Suppressor macrophage treated with lipopolysaccharide for 1 hour (primary cell): ENCODE measurements at regions not wholly inside any gene's neighbourhood (a gene's known extent, or its start where the extent isn't known, plus 50 kb on each side); places are given as distances from the start of the nearest gene placed in this dataset.
A peak's percentile ranks its signal among the peaks of the same experiment; 100 is the strongest.

Experiments used
- DNase-seq, 3 donors: peaks; one replicate each; pipeline ENCODE4 v3.0.0-alpha.2; 2020 to 2022

GRCh38 chr20:53713328-53714056 is 119.9 kb upstream of the ZNF217 start:
- no peak for DNase-seq

DNA sequence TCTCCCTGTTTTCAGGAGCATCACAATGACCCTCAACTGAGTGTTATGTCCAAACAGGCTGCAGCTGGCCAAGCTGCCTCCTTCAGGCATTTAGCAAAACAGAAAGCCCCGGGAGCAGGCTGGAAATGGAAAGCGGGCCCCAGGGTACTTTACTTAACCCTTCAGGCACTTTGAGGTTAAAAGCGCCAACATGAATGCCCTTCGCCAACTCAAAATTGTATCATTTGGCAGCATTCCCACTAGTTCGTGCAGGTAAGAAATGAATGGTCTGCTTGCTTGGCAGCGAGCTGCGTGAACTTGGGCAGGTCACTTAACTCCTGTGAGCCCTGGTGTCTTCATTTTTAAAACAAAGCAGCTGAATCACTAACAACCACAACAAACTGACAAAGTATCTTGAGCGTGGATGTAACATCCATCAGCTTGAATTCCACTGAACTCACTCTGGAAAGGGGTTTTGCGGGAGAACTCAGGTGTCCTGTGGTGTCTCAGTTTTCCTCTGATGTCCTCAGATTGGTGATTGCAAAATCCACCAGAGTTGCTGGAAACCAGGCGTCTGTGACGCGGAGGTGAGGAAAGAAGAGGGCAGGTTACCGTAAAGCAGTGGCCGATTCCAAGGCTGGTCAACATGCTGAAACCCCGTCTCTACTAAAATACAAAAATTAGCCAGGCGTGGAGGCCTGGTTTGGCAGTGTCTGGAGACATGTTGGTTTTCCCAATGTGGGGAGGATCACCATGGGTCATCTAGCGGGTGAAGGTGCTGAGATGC is 118.8 kb upstream of the ZNF217 start:
- no peak for DNase-seq

GRCh38 chr20:53711333-53712211 is 117.9 kb upstream of the ZNF217 start:
- DNase-seq: no peak

DNA sequence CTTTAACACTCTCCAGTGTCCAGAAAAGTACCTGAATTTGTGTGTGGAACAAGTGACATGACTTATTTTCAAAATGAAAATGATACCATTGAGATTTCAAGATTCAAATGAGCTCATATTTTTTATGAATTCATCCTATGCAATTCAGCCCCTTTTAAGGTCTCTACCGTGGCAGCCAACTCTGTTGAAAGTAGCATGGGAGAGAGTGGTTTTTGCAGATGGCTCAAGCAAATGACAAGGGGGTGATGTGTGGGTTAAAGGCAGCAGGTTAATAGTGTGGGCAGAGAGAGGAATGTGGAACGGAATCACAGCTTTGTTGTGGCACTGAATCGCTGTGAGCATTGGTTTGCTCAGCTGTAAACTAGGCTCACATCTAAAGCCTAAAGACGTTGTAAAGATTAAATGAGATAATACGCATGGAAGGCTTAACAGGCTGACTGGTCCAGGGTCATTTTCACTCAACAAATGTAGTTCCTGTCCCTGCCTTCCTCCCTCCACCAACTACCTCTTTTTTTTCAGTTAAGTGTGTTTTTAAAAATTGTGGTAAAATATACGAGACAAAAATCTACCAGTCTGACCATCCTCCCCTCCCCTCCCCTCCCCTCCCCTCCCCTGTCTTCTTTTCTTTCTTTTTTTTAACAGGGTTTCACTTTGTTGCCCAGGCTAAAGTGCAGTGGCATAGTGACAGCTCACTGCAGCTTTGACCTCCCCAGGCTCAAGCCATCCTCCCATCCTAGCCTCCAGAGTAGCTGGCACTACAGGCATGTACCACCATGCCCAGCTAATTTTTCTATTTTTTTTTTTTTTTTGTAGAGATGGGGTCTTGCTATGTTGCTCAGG is 114.7 kb upstream of the ZNF217 start:
- DNase-seq: peak in 2 of 3 donors; percentile 33 to 38

DNA sequence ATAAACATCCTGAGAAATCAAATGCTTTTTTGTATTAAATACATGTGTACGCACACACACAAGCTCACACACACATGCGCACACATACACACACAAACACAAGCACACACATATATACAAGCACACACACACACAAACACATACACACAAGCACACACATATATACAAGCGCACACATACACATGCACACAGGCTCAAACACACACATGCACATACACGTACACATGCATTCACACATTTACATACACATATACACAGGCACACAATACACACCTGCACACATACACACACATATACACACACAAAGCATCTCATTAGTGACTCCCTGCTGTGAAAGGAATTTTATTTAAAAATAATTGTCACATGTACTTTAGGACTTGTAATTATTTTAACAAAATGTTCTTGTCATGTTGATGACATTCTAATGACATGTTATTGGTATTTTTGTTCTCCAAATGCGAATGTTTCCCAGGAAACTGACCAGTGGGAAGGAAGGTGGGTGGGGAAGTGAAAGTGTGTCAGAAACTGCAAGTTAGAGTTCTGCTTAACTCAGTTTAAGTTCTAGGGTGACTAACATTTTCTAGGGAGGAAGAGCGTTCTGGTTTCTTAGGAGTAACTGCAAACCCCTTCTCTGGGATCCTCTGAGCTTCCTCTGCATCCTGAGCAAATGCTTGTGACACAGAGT is 113.9 kb upstream of the ZNF217 start:
- peak; percentile 83 to 94 (median 91) for DNase-seq

DNA sequence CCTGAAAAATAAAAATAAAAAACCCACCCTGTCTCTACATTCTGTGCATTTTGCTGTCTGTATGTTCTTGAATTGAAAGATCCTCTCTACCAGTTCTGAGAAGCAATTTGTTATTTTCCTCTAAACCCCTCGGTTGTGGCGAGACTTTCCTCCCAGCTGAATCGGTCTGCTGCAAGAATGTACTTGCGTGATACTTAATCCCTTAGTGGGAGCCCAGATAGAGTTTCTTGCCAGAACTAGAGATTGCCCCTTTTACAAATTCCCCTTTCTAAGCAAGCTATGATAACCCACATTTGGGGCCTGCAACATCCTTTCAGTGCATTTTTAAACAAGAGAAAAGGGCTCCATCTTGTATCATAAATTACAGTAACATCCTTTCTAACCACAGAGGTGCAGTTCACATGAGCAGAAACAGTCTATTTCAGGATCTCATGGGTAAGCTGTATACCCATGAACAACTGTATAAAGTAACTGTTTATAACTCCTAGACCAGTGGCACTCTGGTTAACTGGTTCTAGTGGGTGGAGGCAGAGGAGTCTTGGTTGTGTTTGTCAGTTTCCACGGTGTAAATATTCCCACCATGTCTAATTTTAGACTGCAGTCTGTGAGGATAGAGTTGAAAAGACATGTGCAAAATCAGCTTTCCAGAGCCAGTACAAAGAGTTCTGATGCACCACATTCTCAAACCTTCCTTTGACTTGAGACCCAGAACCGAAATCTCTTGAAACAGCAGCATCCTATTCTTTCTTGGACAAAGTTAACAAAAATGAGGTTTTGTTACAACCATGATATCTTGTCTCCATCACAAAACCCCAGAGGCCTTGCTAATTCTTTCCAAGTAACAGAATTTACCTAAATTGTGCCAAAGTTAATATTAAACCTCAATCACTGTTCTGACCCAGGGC is 113.1 kb upstream of the ZNF217 start:
- no peak for DNase-seq

- DNase-seq: no peak
These were observed 112.4 kb upstream of the ZNF217 start for GRCh38 chr20:53706008-53706465.

DNA sequence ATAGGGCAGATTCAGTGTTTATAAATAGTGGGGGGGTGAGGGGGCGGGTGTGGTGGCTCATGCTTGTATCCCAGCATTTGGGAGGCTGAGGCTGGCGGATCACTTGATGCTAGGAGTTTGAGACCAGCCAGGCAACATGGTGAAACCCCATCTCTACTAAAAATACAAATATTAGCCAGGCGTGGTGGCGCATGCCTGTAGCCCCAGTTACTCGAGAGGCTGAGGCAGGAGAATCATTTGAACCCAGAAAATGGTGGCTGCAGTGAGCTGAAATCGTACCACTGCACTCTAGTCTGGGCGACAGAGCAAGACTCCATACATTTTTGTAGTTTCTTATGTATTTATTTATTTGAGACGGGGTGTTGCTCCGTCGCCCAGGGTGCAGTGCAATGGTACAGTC is 109.0 kb upstream of the ZNF217 start:
- no peak for DNase-seq

DNA sequence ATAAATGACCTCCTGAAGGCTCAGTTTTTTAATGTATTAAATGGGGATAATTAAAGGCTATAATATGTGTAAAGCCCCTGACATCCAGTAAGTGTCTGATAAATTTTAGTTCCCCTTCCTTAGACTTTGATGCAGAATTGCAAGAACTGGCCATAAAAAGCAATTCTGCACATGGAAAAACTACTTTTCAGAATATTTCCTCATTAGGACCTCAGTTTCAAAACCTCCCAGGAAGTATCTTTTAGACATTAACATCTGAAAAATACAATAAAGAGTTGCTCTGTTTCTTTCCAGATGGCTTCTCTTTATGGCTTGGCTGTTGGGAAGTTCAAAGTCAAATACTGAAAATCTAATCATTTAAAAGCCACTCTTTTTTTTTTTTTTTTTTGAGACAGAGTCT is 106.3 kb upstream of the ZNF217 start:
- DNase-seq: peak in 2 of 3 donors; percentile 31 to 41

DNA sequence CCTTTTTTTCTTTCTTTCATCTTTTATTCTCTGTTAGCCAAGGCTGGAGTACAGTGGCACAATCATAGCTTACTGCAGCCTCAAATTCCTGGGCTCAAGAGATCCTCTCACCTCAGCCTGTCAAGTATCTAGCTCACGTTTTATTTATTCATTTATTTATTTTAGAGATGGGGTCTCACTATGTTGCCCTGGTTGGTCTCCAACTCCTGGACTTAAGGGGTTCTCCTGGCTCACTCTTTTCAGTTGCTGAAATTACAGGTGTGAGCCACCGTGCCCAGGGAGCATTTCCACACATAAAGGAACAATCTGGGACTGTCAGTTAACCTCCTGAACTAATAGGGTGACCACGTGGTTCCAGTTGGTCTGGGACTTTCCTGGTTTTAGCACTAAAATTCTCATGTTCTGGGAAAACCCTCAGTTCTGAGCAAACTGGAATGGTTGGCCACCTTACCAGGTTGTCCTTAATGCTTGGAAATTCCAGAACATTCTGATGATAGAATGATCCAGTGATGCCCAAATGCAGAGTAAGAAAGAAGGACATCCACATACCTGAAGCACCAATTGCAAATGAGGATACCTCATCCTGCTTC is 105.5 kb upstream of the ZNF217 start:
- DNase-seq: peak; percentile 53 to 74 (median 59)

- peak; percentile 44 to 67 (median 45) for DNase-seq
These were observed 104.8 kb upstream of the ZNF217 start for GRCh38 chr20:53698371-53698978.

- peak in 1 of 3 donors; percentile 17 for DNase-seq
These were observed 102.3 kb upstream of the ZNF217 start for GRCh38 chr20:53695797-53696527.

GRCh38 chr20:53693262-53693871 is 99.7 kb upstream of the ZNF217 start:
- DNase-seq: peak in 2 of 3 donors; percentile 31 to 50

DNA sequence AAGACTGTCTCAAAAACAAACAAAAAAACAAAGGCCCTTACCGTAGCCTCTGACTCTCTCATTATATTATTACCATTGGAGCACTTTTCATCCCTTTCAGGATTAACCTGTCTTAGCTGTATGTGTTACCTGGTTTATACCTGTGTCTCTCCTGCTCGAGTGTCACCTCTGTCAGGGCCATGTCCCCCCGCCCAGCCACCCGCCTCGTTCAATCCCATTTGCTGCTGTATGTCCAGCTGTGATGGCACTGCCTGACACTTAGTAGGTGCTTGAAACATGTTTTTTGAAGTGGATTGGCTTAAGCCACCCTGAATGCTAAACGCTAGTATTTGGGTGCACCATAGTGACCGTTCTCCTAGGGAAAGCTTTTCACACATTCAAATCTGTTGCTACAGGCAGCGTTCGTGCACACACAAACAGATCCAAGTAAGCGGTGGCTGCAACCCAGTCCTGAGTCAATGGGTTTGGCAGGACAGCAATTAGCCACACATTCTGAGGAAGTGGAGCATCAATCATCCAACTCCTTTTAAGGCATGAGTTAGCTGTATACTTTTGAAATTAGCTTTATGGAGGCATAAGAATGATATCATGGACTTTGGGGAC is 98.9 kb upstream of the ZNF217 start:
- DNase-seq: peak; percentile 72 to 87 (median 83)

GRCh38 chr20:53691811-53692192 is 98.2 kb upstream of the ZNF217 start:
- no peak for DNase-seq

DNA sequence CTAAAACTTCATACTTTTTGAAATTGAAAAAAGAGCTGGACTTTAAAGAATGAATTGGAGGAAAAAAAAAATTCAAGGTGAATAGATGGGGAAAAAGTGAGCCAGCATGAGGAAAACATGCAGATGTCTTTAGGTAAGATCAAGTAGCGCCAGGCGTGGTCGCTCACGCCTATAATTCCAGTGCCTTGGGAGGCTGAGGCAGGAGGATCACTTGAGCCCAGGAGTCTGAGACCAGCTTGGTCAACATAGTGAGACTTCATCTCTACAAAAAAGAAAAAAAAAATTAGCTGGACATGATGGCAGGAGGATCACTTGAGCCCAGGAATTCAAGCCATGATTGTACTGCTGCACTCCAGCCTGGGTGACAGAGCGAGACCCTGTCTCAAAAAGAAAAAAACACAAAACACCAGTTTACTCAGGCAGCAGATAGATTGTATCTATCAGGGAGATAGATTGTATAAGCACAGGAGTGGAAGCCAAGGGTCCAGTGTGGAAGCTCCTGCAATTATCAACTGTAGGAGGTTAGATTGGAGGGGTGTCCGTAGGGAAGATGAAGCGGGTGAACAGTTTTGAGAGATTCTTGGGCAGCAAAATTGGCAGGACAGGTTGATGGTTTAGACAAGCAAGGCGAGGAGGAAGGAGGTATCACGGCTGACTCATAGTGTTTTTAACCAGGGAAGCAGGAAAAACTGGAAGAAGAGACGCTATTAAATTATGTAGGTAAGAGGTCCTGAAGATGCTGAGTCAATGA is 97.6 kb upstream of the ZNF217 start:
- no peak for DNase-seq

DNA sequence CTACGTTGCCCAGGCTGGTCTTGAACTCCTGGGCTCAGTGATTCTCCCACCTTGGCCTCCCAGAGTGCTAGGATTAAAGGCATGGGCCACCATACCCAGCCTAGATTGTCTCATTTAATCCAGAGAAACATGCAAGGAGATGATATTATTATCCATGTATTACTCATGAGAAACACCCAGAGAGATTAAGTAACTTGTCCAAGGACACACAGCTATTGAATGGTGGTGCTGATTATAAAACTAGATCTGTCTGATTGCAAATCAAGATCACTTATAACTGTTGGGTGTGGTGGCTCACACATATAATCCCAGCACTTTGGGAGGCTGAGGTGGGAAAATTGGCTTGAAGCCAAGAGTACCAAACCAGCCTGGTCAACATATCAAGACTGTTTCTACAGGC is 94.4 kb upstream of the ZNF217 start:
- DNase-seq: no peak
